Ishikawa (cell line): ENCODE measurements at regions not wholly inside any gene's neighbourhood (a gene's known extent, or its start where the extent isn't known, plus 50 kb on each side); places are given as distances from the start of the nearest gene placed in this dataset.

Source experiments
- CEBPB ChIP-seq: IDR thresholded peaks from 2 replicates; pipeline ENCODE4 v1.6.1; 2012
- CREB1 ChIP-seq: IDR thresholded peaks from 2 replicates; pipeline ENCODE4 v1.6.1; 2012; ENCODE audit warnings: low read depth
- EGR1 ChIP-seq: IDR thresholded peaks from 2 replicates; pipeline ENCODE4 v1.6.1; 2012
- EP300 ChIP-seq: IDR thresholded peaks from 2 replicates; pipeline ENCODE4 v1.6.1; 2012; ENCODE audit warnings: borderline replicate concordance
- FOXM1 ChIP-seq: IDR thresholded peaks from 2 replicates; pipeline ENCODE4 v1.6.1; 2012; ENCODE audit warnings: low read depth, borderline replicate concordance
- MAX ChIP-seq: IDR thresholded peaks from 2 replicates; pipeline ENCODE4 v1.6.1; 2012
- NFIC ChIP-seq: IDR thresholded peaks from 2 replicates; pipeline ENCODE4 v1.6.1; 2012
- RAD21 ChIP-seq: IDR thresholded peaks from 2 replicates; pipeline ENCODE4 v1.6.1; 2012; ENCODE audit warnings: low read depth
- TAF1 ChIP-seq: IDR thresholded peaks from 2 replicates; pipeline ENCODE4 v1.6.1; 2012; ENCODE audit warnings: low read depth, mild to moderate bottlenecking
- TEAD4 ChIP-seq: IDR thresholded peaks from 2 replicates; pipeline ENCODE4 v1.6.1; 2012
- YY1 ChIP-seq: IDR thresholded peaks from 2 replicates; pipeline ENCODE4 v1.6.1; 2012; ENCODE audit warnings: low read depth
- ZBTB7A ChIP-seq: IDR thresholded peaks from 2 replicates; pipeline ENCODE4 v1.6.1; 2012; ENCODE audit warnings: low read depth
- TF ChIP-seq, protein P1 (sequence below): IDR thresholded peaks from 2 replicates; pipeline ENCODE4 v1.6.1; 2012; ENCODE audit warnings: low read depth, mild to moderate bottlenecking
- TF ChIP-seq, protein P2 (sequence below): IDR thresholded peaks from 2 replicates; pipeline ENCODE4 v1.6.1; 2012

- TF ChIP-seq TAF1 (no peak), EP300 (no peak), CEBPB (no peak), RAD21 (no peak), ZBTB7A (no peak), MAX (no peak), EGR1 (no peak), NFIC (no peak), YY1 (no peak), TEAD4 (no peak), CREB1 (no peak), FOXM1 (no peak)
- TF ChIP-seq, protein P1, sequence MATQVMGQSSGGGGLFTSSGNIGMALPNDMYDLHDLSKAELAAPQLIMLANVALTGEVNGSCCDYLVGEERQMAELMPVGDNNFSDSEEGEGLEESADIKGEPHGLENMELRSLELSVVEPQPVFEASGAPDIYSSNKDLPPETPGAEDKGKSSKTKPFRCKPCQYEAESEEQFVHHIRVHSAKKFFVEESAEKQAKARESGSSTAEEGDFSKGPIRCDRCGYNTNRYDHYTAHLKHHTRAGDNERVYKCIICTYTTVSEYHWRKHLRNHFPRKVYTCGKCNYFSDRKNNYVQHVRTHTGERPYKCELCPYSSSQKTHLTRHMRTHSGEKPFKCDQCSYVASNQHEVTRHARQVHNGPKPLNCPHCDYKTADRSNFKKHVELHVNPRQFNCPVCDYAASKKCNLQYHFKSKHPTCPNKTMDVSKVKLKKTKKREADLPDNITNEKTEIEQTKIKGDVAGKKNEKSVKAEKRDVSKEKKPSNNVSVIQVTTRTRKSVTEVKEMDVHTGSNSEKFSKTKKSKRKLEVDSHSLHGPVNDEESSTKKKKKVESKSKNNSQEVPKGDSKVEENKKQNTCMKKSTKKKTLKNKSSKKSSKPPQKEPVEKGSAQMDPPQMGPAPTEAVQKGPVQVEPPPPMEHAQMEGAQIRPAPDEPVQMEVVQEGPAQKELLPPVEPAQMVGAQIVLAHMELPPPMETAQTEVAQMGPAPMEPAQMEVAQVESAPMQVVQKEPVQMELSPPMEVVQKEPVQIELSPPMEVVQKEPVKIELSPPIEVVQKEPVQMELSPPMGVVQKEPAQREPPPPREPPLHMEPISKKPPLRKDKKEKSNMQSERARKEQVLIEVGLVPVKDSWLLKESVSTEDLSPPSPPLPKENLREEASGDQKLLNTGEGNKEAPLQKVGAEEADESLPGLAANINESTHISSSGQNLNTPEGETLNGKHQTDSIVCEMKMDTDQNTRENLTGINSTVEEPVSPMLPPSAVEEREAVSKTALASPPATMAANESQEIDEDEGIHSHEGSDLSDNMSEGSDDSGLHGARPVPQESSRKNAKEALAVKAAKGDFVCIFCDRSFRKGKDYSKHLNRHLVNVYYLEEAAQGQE = no peak
- TF ChIP-seq, protein P2, sequence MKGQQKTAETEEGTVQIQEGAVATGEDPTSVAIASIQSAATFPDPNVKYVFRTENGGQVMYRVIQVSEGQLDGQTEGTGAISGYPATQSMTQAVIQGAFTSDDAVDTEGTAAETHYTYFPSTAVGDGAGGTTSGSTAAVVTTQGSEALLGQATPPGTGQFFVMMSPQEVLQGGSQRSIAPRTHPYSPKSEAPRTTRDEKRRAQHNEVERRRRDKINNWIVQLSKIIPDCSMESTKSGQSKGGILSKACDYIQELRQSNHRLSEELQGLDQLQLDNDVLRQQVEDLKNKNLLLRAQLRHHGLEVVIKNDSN = no peak
Measured at GRCh38 chr20:51238675-51239305, 215.9 kb upstream of the KCNG1 start.
